Thyroid gland (tissue), 4 donors: ENCODE measurements at regions not wholly inside any gene's neighbourhood (a gene's known extent, or its start where the extent isn't known, plus 50 kb on each side); places are given as distances from the start of the nearest gene placed in this dataset.

Source experiments
- POLR2A ChIP-seq, 2 donors: fragments of 450-650 bp; IDR thresholded peaks; one replicate each; pipeline ENCODE4 v1.6.1; 2017; ENCODE audit warnings: antibody characterized with exemption in 2 of 2, mild to moderate bottlenecking in 2 of 2, moderate library complexity in 1 of 2
- TF ChIP-seq, protein P1 (sequence below), 6 experiments: fragments of 200-600 bp in 3 of 6; fragments of 450-650 bp in 3 of 6; sonication (generic) in 3 of 6; IDR thresholded peaks; one replicate each; pipeline ENCODE4 v1.5.1; 2016 to 2019; ENCODE audit warnings: antibody characterized with exemption in 6 of 6, mild to moderate bottlenecking in 2 of 6, inconsistent platforms in 1 of 6, moderate library complexity in 1 of 6

- no peak for TF ChIP-seq POLR2A (IDR thresholded peaks at IDR 0.05)
- TF ChIP-seq, protein P1, sequence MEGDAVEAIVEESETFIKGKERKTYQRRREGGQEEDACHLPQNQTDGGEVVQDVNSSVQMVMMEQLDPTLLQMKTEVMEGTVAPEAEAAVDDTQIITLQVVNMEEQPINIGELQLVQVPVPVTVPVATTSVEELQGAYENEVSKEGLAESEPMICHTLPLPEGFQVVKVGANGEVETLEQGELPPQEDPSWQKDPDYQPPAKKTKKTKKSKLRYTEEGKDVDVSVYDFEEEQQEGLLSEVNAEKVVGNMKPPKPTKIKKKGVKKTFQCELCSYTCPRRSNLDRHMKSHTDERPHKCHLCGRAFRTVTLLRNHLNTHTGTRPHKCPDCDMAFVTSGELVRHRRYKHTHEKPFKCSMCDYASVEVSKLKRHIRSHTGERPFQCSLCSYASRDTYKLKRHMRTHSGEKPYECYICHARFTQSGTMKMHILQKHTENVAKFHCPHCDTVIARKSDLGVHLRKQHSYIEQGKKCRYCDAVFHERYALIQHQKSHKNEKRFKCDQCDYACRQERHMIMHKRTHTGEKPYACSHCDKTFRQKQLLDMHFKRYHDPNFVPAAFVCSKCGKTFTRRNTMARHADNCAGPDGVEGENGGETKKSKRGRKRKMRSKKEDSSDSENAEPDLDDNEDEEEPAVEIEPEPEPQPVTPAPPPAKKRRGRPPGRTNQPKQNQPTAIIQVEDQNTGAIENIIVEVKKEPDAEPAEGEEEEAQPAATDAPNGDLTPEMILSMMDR (IDR thresholded peaks at IDR 0.05): no peak
These were observed 456.7 kb upstream of the THBS1 start for GRCh38 chr15:39124155-39124552.
